Suprapubic skin (tissue), 4 donors: ENCODE measurements at regions not wholly inside any gene's neighbourhood (a gene's known extent, or its start where the extent isn't known, plus 50 kb on each side); places are given as distances from the start of the nearest gene placed in this dataset.

Source experiments
- CTCF ChIP-seq, 2 donors: fragments of 200-600 bp in 1 of 2; fragments of 450-650 bp in 1 of 2; sonication (generic) in 1 of 2; IDR thresholded peaks; one replicate each; pipeline ENCODE4 v1.5.1; 2016 to 2019; ENCODE audit warnings: antibody characterized with exemption in 2 of 2, mild to moderate bottlenecking in 1 of 2, moderate library complexity in 1 of 2
- POLR2A ChIP-seq, 2 donors: fragments of 450-650 bp; IDR thresholded peaks; one replicate each; pipeline ENCODE4 v1.6.1; 2017; ENCODE audit warnings: antibody characterized with exemption in 2 of 2, mild to moderate bottlenecking in 2 of 2, moderate library complexity in 2 of 2
- POLR2AphosphoS5 ChIP-seq, 3 donors: sonication (generic); formaldehyde crosslinking; IDR thresholded peaks; one replicate each; pipeline ENCODE4 v1.6.1; 2017; ENCODE audit warnings: antibody characterized with exemption in 3 of 3

GRCh38 chr15:24734396-24734795 lies 58.8 kb downstream of the NPAP1 start:
- TF ChIP-seq POLR2AphosphoS5 (IDR thresholded peaks at IDR 0.05) (no peak), CTCF (IDR thresholded peaks at IDR 0.05) (no peak), POLR2A (IDR thresholded peaks at IDR 0.05) (no peak)
